DMS53 (cell line): ENCODE measurements at regions not wholly inside any gene's neighbourhood (a gene's known extent, or its start where the extent isn't known, plus 50 kb on each side); places are given as distances from the start of the nearest gene placed in this dataset.
"Not testable (repeated sequence)": the region's sequence is repeated elsewhere in the genome, so short reads cannot be mapped to it uniquely, and the experiment has no call there.

Experiments
- DNase-seq: peaks from one replicate; lab custom pipeline; 2025; lab: John Stamatoyannopoulos, UW

DNA sequence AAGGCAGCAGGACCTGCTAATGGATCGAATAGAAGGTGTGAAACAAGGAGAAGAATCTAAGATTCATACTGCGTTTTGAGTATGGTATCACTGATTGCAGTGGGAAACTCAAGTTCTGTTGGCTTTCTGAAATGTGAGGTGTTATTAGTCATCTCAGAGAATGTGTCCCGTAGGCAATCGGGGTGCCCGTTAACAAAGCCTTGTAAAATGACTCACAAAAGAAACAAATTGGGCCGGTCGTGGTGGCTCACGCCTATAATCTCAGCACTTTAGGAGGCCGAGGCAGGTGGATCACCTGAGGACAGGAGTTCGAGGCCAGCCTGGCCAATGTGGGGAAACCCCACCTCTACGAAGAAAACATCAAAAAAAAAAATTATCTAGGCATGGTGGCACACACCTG is 118.2 kb upstream of the C7orf33 start:
- DNase-seq: no peak

DNA sequence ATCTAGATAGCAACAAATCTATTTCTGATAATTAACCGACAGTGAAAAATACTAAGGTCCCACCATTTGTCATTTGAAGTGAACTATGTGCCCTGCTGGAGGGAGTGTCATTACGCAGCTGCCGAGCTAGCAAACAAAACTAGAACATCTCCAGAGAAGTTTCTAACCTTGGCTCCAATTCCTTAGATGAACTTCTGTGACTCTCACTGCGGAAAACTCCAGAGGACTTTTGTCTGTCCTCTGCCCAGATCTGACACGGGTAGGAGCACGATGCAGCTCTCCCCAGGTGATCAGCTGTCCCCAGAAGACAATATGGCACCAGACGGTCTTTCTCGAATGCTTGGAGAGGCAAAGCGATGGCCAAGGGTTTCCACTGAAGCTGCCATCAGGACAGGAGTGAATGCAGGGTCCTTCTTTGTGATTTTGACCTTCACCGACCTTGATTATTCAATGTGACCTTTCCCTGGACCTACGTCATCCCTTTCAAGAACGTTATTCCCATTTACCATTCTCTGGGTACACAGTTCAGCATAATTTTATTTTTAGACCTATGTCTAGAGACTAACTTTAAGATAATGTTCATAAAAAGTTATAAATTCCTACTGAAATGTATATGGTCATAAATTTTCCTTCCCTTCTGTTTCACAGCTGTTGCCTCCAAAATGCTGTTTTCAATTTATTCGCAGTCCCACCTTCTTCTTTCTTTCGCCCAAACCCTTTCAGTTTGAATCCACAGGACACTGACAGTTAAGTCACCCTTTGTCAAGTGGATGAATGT is 116.7 kb upstream of the C7orf33 start:
- DNase-seq: no peak

DNA sequence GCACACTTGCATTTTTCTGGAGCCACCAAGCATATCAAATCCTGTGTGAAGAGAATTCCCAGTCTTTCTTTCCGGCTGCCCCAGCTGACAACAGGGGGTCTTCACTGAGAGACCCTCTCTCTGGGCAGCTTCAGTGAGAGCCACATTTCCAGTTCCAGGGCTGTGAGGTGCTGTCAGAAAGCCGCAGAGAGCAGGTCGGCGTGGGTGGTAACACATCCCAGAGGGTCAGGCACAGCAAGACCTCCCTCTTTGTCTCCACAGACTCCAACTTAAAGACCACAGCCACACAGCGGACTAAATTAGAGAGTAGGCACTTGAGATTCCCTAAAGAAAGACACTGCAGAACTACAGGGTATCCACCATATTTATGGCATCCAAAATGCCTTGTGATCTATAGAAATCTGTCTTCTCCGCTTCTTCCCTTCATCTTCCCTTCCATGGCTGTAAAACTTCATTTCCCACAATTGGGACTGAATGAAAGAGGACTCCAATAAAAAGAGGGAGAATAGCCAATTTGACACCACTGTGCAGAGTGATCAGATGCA is 116.0 kb upstream of the C7orf33 start:
- DNase-seq: no peak

DNA sequence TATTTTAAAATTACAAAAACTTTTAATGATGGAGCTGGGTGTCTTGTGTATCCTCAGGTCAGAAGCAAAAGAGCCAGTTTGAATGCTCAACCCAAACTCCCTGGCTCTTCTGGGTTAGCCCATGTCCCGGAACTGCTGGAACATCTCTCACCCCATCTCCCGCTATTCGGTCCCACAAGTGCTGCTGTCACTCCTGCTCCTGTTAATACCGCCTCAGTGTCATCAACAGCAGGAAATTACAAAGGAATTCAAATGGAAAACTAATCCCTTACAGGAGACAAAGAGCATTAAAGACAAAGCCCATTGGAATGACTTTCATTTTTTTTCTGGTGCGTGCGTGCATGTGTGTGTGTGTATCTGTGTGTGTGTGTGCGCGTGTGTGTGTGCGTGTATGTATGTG is 112.0 kb upstream of the C7orf33 start:
- DNase-seq: no peak

DNA sequence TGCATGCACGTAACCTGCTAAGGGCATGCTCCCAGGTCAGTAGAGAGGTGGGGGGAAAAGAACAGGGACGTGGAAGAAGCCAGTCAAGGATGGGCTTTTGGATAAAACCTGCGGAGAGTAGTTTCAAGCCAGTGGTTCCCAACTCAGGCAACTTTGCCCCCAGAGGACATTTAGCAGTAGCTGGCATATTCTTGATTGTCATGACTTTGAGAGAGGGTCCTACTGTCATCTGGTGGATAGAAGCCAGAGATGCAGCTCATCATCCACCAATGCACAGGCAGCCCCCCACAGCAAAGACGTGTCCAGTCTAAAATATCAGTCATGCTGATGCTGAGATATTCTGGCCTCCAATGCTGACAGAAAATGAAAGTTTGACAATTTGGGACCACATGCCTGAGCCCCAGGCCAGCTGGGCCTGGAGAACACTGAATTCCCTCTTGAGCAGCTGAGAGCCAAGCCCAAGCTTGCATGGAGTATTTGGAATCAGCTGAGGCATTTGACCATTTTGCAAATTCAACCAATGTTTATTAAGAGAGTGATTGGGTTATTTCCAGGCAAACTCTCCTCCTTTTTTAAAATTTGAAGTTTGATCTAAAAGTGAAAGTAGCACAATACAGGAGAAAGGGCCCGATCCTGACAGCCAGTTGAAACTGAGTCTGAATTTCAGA is 110.0 kb upstream of the C7orf33 start:
- DNase-seq: no peak

DNA sequence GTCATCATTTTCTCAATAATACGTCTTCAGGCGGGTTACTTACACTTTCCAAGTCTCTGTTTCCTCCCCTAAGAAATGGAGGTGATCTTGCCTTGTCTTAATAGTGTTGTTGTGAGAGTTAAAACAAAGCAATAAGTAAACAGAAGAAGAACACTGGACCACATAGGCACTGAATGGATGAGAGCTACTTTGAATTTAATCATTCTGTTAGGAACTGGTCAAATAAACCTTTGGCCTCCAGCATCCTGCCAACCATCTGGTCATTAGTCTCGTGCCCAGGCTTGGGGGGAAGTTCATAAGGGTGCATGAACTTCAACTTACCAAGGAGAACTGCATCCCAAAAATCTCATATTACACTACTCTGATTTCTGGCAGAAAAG is 109.4 kb upstream of the C7orf33 start:
- DNase-seq: no peak

DNA sequence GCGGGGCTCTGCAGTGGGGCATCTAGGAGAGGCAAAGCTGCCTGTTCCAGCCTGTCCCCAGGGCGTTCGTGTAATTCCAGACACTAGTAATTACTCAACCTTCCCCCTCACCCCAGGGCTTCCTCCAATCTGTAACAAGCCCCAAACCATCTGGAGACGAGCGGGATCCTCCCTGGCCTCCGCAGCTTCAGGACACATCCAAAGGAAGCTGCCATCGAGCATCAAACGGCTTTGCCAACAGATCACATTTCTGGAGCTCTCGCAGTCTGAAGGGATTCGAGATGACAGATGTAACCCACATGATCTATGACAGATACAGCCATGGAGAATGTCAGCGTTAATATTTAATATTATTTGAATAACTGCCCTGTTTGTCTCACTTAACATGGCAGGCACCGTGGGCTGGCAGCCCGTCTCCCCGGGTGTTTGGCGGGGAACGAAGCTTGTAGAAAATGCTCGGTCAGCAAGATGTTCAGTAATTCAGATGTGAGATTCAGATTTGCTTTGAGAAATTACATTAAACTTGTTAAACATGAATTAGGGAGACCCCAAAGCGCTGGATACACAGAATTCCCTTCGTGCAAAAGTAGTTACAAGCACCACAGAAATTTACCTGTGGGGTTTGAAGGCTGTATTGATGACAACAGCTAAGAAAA is 108.5 kb upstream of the C7orf33 start:
- no peak for DNase-seq

DNA sequence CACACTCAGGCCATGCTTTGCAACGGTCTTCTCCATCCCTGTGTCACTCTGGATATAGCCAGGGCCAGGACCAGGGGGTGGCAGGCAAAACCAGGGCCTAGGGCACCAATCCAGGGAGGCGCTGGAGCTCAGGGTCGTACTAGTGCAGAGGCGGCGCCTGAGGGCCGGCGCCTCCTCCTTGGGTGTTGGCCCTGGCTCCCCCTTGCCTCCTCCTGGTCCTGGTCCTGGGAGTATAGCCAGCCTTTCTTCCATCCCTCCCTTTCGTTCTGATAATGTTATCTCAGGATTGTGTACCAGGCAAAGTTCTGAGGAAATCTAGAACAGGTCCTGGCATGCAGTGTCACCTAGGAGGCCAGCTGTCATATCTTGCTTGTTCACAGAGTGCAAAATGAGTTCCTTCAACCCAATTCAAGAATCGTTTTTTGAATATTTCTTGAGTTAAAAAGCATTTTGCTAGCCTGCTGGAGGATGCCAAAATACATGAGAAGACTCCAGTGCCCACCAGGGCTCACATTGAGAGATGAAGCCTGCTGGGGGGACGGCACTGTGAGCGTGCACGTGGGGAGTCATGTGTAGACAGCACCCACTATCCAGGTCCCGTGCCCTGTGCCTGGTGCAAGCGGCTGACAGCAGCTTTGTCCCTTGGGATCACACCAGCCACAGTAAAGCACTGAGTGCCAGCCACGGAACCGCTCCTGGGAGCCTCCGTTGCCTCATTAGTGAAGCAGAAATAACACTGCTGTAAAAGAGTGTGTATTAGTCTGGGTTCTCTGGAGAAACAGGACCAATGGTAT is 106.9 kb upstream of the C7orf33 start:
- DNase-seq: no peak

DNA sequence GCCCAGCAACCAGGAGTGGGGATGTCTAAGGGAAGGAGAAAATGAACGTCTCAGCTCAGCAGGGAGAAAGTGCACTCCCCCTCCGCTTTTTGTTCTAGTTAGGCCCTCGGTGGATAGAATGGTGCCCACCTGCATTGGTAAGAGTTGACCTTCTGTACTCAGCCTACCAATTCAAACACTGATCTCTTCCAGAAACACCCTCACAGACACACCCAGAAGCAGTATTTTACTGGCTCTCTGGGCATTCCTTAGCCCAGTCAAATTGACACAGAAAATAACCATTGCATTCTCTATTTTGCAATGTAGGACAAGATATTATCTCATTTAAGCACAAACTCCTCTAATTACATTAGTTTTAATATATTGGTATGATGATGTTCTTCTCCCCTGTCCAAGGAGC is 106.1 kb upstream of the C7orf33 start:
- no peak for DNase-seq

DNA sequence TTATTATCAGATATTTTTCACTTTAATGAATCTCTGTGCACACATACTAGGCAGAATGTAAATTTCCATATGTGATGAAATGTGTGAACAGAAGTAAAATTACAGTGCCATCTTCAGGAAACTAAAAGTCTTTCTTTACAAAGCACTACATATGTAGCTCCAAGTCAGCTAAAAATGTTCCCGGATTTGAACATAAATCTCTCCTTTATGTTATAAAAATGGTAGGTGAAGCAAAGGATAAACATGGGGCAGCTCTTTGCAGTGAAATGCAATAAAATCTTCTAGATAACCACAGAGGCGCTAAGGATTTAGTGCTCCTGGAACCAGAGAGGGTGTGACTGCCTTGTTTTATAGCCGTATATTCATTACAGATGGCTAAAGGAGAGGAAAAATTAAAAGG is 104.9 kb upstream of the C7orf33 start:
- peak; percentile 46 for DNase-seq

DNA sequence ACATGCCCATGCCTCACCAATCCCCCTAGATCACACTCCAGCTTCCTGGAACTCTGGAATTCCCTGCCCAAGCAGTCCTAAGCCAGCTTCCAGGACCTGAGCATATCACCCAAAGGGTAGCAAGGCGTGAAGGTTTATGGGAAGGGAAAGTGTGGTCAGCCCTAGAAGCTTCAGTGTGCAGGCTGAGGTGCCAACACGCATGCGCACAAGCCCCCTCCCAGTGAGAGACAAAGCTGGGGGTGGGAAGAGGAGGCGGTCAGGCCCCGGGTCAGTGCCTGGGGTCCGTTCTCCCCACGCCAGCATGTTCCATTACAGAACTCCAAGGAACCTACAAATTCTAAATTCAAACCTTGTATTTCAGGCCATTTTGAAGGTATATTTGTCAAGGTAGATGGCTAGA is 103.6 kb upstream of the C7orf33 start:
- DNase-seq: no peak

DNA sequence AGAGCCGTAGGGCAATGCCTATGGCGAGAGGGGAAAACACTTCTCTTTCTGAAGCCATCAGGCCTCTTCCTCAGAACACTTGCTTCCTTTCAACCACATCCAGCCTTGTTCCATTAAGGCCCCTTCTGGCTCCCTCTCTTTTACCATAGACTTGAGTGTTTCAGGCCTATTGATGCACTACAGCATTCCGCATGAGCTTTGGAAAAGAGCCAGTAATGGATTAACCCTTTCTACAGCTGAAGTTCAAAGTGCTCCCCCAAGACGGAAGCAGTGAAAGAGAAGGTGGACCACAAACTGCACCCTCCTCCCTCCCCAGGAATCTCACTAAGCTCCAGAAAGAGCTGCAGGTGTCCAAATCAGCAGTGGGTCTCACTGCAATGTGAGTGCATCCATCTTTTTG is 102.7 kb upstream of the C7orf33 start:
- no peak for DNase-seq

DNA sequence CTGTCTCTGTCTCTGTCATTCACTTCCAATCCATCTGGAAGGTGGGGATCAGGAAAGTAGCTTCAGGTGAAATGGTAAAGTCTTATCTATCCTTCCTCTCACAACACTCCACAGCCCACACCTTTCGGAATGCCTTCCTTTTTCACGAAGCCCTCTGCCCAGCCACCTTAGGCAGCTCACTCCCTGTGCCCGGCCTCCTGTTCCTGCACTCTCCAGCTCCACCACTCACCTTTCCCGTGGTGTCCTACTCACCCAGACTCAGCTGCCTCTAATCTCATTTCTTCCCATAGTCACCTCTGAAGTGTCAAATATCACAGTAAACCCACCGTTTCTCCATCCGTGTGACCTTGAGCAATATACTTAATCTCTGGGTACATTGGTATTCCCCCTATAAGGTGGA is 100.9 kb upstream of the C7orf33 start:
- no peak for DNase-seq

DNA sequence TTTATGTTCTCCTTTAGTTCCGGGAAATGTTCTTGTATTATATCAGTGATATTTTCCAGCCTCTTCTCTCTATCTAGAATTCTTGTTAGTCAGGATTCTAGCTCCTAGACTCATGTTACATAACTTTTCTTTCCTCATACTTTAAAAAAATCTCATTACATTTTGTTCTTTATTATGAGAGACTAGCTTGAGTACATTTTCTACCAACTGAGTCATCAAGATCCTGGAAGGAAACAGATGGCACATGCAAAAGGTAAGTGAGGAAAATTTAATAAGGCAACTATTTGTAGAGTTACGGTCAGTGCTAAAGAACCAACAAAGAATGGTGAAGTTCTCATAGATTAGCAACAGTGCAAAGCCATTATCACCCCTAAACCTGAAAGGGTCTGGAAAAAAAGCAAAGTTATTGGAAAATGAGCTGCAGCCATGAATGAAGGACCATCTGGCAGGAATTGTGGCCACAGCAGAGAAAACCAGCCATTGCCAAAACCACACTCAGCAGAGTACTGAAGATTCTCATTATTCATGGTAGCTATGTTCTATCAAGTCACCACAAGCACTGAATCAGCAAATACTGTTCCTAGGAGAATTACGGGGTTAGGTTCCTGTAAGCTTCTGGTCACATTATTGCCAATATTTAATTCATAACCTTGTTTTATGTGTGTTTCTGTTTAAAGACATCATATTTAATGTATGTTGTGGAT is 98.3 kb upstream of the C7orf33 start:
- DNase-seq: peak; percentile 50

DNA sequence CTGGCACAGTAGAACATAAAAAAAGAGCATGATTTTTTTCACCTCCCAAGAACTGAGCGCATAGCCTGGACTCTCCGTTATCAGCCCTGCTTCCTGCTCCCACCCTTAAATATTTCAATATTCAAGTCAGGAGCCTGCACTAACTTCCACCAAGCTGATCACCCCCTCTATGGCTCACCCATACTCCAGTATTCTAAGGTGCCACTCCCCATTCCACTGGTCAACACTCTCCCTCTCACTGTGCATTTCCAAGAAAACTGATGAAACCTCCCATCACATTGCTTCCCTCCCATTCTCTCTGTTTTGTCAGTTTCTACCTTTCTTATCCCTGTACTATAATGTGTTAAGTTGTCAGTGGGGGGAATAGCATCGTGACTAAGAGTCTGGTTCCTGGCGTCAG is 95.0 kb upstream of the C7orf33 start:
- no peak for DNase-seq

DNA sequence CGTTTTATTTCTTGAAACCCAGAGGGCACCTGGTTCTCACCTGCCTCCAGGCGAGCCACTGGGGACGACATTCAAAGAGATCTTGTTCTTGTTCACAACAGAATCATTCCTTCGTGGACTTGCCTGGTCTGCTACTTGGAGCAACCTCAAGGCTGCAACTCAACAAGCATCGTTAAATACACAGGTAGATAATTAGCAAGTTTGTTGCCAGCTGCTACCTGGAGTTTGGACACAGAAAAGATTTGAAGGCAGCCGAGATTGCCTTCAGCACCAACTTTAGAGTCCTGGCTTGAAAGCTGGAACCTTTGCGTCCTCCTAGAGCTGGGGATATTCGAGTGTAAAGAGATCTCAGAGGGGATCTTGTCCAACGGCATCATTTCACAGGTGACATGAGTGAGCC is 89.6 kb upstream of the C7orf33 start:
- DNase-seq: no peak

DNA sequence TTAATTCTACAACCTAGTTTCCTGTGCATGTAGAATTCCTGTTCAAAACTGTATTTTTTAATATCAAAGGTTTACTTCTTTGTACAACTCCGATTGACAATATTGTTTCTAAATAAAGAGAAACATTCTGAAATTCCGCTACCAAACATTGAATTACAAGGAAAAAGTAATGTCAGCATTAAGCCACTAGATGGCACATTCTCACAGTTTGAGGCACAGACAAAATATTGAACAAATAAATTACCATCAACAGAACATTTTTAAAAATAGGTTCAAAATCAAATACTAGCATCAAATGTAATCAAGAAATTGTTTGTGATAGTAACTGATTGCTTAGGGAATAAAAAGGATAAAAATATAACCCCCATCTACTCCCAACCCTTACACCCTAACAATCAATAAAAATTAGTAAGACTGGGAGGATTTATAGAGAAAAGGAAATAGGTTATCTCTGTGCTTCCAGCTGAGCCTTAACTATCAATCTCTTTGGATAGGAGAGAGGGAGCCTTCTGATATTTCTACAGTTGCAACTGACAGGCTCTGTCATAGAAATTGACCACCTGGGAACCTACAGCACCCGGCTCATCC is 86.6 kb upstream of the C7orf33 start:
- peak; percentile 64 for DNase-seq

DNA sequence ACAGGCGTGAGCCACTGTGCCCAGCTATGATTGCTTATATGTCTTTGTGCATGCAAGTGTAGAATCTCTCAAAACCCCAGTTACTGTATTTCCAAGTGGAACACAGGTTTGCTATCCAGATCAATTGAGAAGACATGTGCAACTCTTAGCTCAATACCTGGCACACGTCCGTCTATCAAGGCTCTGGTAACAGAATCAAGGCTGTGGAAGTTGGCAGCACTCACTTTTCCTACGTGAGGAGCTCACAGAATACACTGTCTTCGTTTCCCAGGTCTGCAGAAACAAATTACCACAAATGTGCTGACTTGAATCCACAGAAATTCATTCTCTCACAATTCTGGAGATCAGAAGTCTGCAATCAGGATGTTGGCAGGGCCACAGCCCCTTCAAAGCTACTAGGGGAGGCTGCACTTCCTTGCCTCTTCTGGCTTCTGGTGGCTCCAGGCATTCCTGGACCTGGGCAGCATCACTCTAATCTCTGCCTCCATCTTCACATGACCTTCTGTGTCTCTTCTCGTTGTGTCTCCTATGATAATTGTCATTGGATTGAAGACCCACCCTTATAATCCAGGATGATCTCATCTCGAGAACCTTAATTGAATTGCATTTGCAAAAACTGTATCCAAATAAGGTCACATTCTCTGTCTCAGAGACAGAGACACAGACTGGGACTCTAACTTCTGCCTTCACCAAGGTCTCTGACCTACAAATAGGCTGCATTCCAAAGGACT is 84.8 kb upstream of the C7orf33 start:
- no peak for DNase-seq

DNA sequence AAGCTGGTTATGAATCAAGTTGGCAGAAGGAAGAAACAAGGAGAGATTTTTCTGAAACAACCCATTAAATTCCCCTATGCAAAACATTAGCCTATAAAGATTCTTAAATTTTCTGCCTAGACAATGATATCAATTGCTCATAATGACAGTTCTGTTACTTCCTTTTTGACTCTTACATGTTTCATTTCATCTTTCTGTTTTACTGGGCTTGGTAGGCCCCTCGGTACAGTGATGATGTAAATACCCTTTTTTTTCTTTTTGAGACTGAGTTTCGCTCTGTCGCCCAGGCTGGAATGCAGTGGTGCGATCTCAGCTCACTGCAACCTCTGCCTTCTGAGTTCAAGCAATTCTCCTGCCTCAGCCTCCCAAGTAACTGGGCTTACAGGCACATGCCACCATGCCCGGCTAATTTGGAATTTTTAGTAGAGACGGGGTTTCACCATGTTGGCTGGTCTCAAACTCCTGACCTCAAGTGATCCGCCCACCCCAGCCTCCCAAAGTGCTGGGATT is 83.4 kb upstream of the C7orf33 start:
- DNase-seq: not testable (repeated sequence)

DNA sequence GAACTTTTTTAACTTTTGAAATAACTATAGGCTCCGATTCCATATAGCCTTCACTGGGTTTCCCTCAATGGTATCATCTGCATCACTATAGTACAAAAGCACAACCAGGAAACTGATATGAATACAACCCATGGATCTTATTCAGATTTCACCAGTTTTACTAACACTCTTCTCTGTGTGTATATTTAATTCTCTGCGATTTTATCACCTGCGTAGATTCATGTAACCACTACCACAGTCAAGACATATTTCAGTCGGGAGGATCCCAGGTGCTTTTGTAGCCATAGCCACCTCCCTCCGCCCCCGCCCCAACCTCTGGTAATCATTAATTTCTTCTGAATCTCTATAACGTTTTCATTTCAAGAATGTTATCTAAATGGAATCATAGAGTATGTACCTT is 82.8 kb upstream of the C7orf33 start:
- no peak for DNase-seq
